ENCODE measurements at regions not wholly inside any gene's neighbourhood (a gene's known extent, or its start where the extent isn't known, plus 50 kb on each side); places are given as distances from the start of the nearest gene placed in this dataset.

DNA sequence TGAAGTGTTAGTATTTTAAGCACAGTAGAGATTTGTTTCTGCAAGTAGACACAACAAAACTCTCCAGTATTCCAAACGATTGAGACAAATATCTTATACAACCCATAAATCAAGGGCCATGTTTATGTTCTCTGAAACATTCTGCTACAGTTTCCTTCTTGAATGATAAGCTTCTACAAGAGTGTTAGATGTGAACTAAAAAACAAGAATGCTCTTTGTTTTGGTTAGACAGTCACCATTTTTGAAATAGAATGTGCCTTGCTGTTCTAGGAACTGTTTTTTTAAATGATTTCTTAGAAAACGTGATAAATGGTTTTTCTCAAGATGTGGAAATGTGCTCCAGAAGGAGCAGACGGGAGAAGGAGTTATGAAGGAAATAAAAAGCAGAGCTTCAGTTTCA lies 1656.3 kb upstream of the FLRT2 start:
- TF ChIP-seq, protein P1, sequence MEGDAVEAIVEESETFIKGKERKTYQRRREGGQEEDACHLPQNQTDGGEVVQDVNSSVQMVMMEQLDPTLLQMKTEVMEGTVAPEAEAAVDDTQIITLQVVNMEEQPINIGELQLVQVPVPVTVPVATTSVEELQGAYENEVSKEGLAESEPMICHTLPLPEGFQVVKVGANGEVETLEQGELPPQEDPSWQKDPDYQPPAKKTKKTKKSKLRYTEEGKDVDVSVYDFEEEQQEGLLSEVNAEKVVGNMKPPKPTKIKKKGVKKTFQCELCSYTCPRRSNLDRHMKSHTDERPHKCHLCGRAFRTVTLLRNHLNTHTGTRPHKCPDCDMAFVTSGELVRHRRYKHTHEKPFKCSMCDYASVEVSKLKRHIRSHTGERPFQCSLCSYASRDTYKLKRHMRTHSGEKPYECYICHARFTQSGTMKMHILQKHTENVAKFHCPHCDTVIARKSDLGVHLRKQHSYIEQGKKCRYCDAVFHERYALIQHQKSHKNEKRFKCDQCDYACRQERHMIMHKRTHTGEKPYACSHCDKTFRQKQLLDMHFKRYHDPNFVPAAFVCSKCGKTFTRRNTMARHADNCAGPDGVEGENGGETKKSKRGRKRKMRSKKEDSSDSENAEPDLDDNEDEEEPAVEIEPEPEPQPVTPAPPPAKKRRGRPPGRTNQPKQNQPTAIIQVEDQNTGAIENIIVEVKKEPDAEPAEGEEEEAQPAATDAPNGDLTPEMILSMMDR (IDR thresholded peaks at IDR 0.05) = no peak
- TF ChIP-seq POLR2A (IDR thresholded peaks at IDR 0.05) = no peak
- TF ChIP-seq EP300 (IDR thresholded peaks at IDR 0.05) = no peak
- TF ChIP-seq POLR2AphosphoS5 (IDR thresholded peaks at IDR 0.05) = no peak
